NT2/D1 (cell line): ENCODE measurements at regions not wholly inside any gene's neighbourhood (a gene's known extent, or its start where the extent isn't known, plus 50 kb on each side); places are given as distances from the start of the nearest gene placed in this dataset.

Experiments
- SUZ12 ChIP-seq: IDR thresholded peaks from 2 replicates; pipeline ENCODE4 v1.6.1; 2011; ENCODE audit not compliant: insufficient read length, insufficient read depth; ENCODE audit errors: extremely low read depth
- YY1 ChIP-seq: IDR thresholded peaks from 2 replicates; pipeline ENCODE4 v1.6.1; 2011; ENCODE audit not compliant: insufficient read length, insufficient read depth
- ZNF274 ChIP-seq: IDR thresholded peaks from 2 replicates; pipeline ENCODE4 v1.6.1; 2011; ENCODE audit warnings: mild to moderate bottlenecking, low read depth, low read length

DNA sequence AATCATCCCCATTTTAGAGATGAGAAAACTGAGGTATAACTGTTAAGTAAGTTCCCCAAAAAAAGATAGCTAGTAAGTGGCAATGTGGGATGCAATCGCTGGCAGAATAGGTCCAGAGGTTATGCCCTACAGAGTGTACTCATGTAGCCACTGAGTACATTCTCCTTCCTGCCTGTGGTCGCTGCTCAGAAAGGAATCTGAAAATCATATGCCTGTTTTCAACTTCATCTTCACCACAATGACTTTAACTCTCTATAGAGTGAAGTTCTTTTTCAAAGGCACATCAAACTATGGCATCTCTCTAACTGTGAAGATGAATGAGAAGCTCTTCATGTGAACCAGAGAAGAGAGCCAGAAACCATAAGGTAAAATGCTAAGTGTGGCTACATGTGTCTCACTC is 162.2 kb upstream of the SLC25A13 start:
- TF ChIP-seq SUZ12 (no peak), YY1 (no peak), ZNF274 (no peak)
